Neural progenitor cell (in vitro differentiated cells): ENCODE measurements at regions not wholly inside any gene's neighbourhood (a gene's known extent, or its start where the extent isn't known, plus 50 kb on each side); places are given as distances from the start of the nearest gene placed in this dataset.
A peak's percentile ranks its signal among the peaks of the same experiment; 100 is the strongest.

Experiments
- DNase-seq: peaks from one replicate; pipeline ENCODE4 v3.0.0-alpha.2; 2016; ENCODE audit warnings: low spot score
- H2AFZ ChIP-seq: fragments of 200-600 bp; sonication (generic); replicated peaks from 2 replicates; pipeline ENCODE4 v1.6.1; 2016; ENCODE audit warnings: antibody characterized with exemption
- H3F3A ChIP-seq: fragments of 200-600 bp; sonication (generic); 2 replicates; pipeline ENCODE4 v1.6.1; 2016; ENCODE audit warnings: antibody characterized with exemption, low read depth
- H3K27ac ChIP-seq: fragments of 200-600 bp; sonication (generic); 2 replicates; pipeline ENCODE4 v1.5.1; 2016; ENCODE audit warnings: mild to moderate bottlenecking
- H3K27me3 ChIP-seq: fragments of 200-600 bp; sonication (generic); 2 replicates; pipeline ENCODE4 v1.6.1; 2016; ENCODE audit warnings: mild to moderate bottlenecking, moderate library complexity
- H3K36me3 ChIP-seq: fragments of 200-600 bp; sonication (generic); 2 replicates; pipeline ENCODE4 v1.5.1; 2016
- H3K4me1 ChIP-seq: fragments of 200-600 bp; sonication (generic); 2 replicates; pipeline ENCODE4 v1.6.1; 2016; ENCODE audit warnings: mixed run types
- H3K4me2 ChIP-seq: fragments of 200-600 bp; sonication (generic); 2 replicates; pipeline ENCODE4 v1.6.1; 2016
- H3K4me3 ChIP-seq: fragments of 200-600 bp; sonication (generic); 2 replicates; pipeline ENCODE4 v1.5.1; 2016
- H3K79me2 ChIP-seq: fragments of 200-600 bp; sonication (generic); 2 replicates; pipeline ENCODE4 v1.6.1; 2016; ENCODE audit warnings: low read depth
- H3K9ac ChIP-seq: fragments of 200-600 bp; sonication (generic); 2 replicates; pipeline ENCODE4 v1.6.1; 2016
- H3K9me3 ChIP-seq: fragments of 200-600 bp; sonication (generic); 2 replicates; pipeline ENCODE4 v1.5.1; 2016; ENCODE audit warnings: low read depth
- H4K20me1 ChIP-seq: fragments of 200-600 bp; sonication (generic); 2 replicates; pipeline ENCODE4 v1.6.1; 2016; ENCODE audit warnings: low read depth
- H3K27ac Mint-ChIP-seq: 3 replicates; pipeline ENCODE4 v1.8.0; 2021; ENCODE audit warnings: mixed read lengths
- H3K27me3 Mint-ChIP-seq: 2 replicates; pipeline ENCODE4 v1.8.0; 2022; ENCODE audit warnings: low read depth, mild to moderate bottlenecking, inconsistent platforms, moderate library complexity, mixed read lengths; ENCODE audit not compliant: insufficient read depth
- H3K36me3 Mint-ChIP-seq: 3 replicates; pipeline ENCODE4 v1.8.0; 2021; ENCODE audit warnings: mixed read lengths
- H3K4me1 Mint-ChIP-seq: 3 replicates; pipeline ENCODE4 v1.8.0; 2021; ENCODE audit warnings: mixed read lengths
- H3K4me3 Mint-ChIP-seq: 3 replicates; pipeline ENCODE4 v1.8.0; 2021; ENCODE audit warnings: mild to moderate bottlenecking, moderate library complexity, mixed read lengths
- H3K9me3 Mint-ChIP-seq: 3 replicates; pipeline ENCODE4 v1.8.0; 2020; ENCODE audit warnings: mixed read lengths
- CTCF ChIP-seq: fragments of 200-600 bp; sonication (generic); IDR thresholded peaks from 2 replicates; pipeline ENCODE4 v1.5.1; 2017; ENCODE audit warnings: antibody characterized with exemption, mild to moderate bottlenecking
- EZH2 ChIP-seq: fragments of 200-600 bp; sonication (generic); IDR thresholded peaks from 2 replicates; pipeline ENCODE4 v1.6.1; 2017; ENCODE audit warnings: antibody characterized with exemption, mild to moderate bottlenecking, moderate library complexity
- EZH2phosphoT487 ChIP-seq: fragments of 200-600 bp; sonication (generic); IDR thresholded peaks from 2 replicates; pipeline ENCODE4 v1.6.1; 2017; ENCODE audit warnings: antibody characterized with exemption

GRCh38 chr1:224486801-224487583, 52.4 kb upstream of the WDR26 start:
- H3K27ac ChIP-seq, result no peak overlapping the region
- TF ChIP-seq EZH2phosphoT487, result no peak
- TF ChIP-seq CTCF, result no peak
- no peak for TF ChIP-seq EZH2
- no peak overlapping the region for H3K9ac ChIP-seq
- H3K27me3 Mint-ChIP-seq, result peaks cover 3% of the 10 kb centered on the region
- H3K4me1 ChIP-seq, result peaks cover 12% of the 10 kb centered on the region
- peak overlapping the region; percentile 59 for H2AFZ ChIP-seq
- H3K9me3 ChIP-seq, result no peaks in the 10 kb centered on the region
- H3K4me3 ChIP-seq, result no peak overlapping the region
- no peaks in the 10 kb centered on the region for H4K20me1 ChIP-seq
- no peak overlapping the region for H3K4me3 Mint-ChIP-seq
- no peaks in the 10 kb centered on the region for H3K4me1 Mint-ChIP-seq
- H3K4me2 ChIP-seq, result no peak overlapping the region
- DNase-seq, result no peak
- no peaks in the 10 kb centered on the region for H3K36me3 ChIP-seq
- H3K9me3 Mint-ChIP-seq, result peaks cover 13% of the 10 kb centered on the region
- H3K27me3 ChIP-seq, result no peaks in the 10 kb centered on the region
- H3F3A ChIP-seq, result no peaks in the 10 kb centered on the region
- H3K36me3 Mint-ChIP-seq, result peaks cover 6% of the 10 kb centered on the region
- no peak overlapping the region for H3K27ac Mint-ChIP-seq
- H3K79me2 ChIP-seq, result no peaks in the 10 kb centered on the region

- Mint-ChIP-seq H3K4me1 (no peaks in the 10 kb centered on the region), H3K27ac (no peak overlapping the region)
- no peaks in the 10 kb centered on the region for H3K79me2 ChIP-seq
Observed at GRCh38 chr1:224488806-224489499, 54.4 kb upstream of the WDR26 start.

GRCh38 chr1:224489534-224490365, 55.2 kb upstream of the WDR26 start:
- Histone ChIP-seq H3K4me2 (no peak overlapping the region), H3K79me2 (no peaks in the 10 kb centered on the region), H2AFZ (no peak overlapping the region), H3K36me3 (no peaks in the 10 kb centered on the region), H3K9me3 (no peaks in the 10 kb centered on the region), H3K9ac (no peak overlapping the region), H3K27me3 (no peaks in the 10 kb centered on the region), H3K27ac (no peak overlapping the region), H3F3A (no peaks in the 10 kb centered on the region), H3K4me3 (no peak overlapping the region), H3K4me1 (peaks cover 12% of the 10 kb centered on the region), H4K20me1 (no peaks in the 10 kb centered on the region)
- Mint-ChIP-seq H3K27me3 (peaks cover 1% of the 10 kb centered on the region), H3K4me3 (no peak overlapping the region), H3K4me1 (no peaks in the 10 kb centered on the region), H3K27ac (peak overlapping the region; percentile 10), H3K36me3 (peaks cover 4% of the 10 kb centered on the region), H3K9me3 (peaks cover 13% of the 10 kb centered on the region)
- TF ChIP-seq CTCF (no peak), EZH2 (no peak), EZH2phosphoT487 (no peak)
- no peak for DNase-seq

More at GRCh38 chr1:224488806-224489499, 54.4 kb upstream of the WDR26 start:
- Histone ChIP-seq H3K9ac (no peak overlapping the region), H3K4me2 (no peak overlapping the region), H3F3A (no peaks in the 10 kb centered on the region), H3K4me3 (no peak overlapping the region), H3K27ac (no peak overlapping the region), H3K9me3 (no peaks in the 10 kb centered on the region), H3K27me3 (no peaks in the 10 kb centered on the region), H2AFZ (no peak overlapping the region), H3K4me1 (peaks cover 12% of the 10 kb centered on the region), H4K20me1 (no peaks in the 10 kb centered on the region), H3K36me3 (no peaks in the 10 kb centered on the region)
- no peak for DNase-seq
- Mint-ChIP-seq H3K27me3 (no peaks in the 10 kb centered on the region), H3K9me3 (peaks cover 13% of the 10 kb centered on the region), H3K4me3 (no peak overlapping the region), H3K36me3 (peaks cover 6% of the 10 kb centered on the region)
- TF ChIP-seq EZH2 (no peak), CTCF (no peak), EZH2phosphoT487 (no peak)
